Lower leg skin (tissue), 4 donors: ENCODE measurements at regions not wholly inside any gene's neighbourhood (a gene's known extent, or its start where the extent isn't known, plus 50 kb on each side); places are given as distances from the start of the nearest gene placed in this dataset.

Source experiments
- DNase-seq, 2 donors: peaks; one replicate each; pipeline ENCODE4 v3.0.0-alpha.2; 2019; ENCODE audit warnings: low spot score in 2 of 2
- H3K4me3 ChIP-seq: fragments of 200-600 bp; sonication (generic); 2 replicates; pipeline ENCODE4 v1.5.1; 2017; ENCODE audit warnings: mild to moderate bottlenecking, low read depth; ENCODE audit not compliant: poor library complexity, severe bottlenecking
- POLR2A ChIP-seq, 2 donors: fragments of 450-650 bp; IDR thresholded peaks; one replicate each; pipeline ENCODE4 v1.6.1; 2016 to 2017; ENCODE audit warnings: antibody characterized with exemption in 2 of 2, mild to moderate bottlenecking in 1 of 2, moderate library complexity in 1 of 2
- WGBS, 2 donors: methylation state at CpG; one replicate each; pipeline ENCODE4 v1.1.5; 2018; 5-methylcytosine and 5-hydroxymethylcytosine counted together
- intact Hi-C: fragments of 100-400 bp; cut with DNase I; formaldehyde crosslinking; loops from one replicate; pipeline ENCODE4 v1.15.0; 2023; ENCODE audit warnings: low total_unique reads
- TF ChIP-seq, protein P1 (sequence below), 3 donors: fragments of 450-650 bp; IDR thresholded peaks; one replicate each; pipeline ENCODE4 v1.5.1; 2016; ENCODE audit warnings: antibody characterized with exemption in 3 of 3, mild to moderate bottlenecking in 3 of 3, moderate library complexity in 2 of 3

DNA sequence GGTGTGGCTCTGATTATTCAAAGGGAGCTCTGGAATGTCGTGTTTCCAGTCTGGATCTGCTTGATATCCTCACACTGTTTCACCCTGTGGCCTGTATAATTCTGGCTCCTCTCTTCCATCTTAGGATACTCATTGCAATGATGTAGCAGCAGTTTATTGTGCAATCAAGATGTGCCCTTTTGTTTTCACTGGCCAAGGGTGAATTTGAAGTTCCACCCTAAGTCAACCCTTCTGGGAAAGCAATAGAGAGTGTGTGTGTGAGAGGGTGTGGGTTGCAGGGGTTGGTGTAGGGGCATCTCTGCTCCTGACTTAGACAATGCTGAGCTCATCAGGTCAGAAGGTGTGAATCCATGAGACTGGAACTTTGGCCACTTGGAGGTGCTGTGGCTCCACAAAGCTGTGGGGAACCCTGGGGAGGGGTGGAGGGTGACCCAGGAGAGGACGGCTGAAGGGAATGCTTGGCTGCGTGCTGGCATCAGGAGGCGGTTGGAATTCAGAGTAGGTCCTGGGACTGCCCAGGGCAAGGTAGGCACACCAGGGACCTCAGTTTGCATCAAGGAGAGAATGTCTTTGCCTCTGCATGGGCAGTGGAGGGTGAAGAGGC lies 118.0 kb upstream of the PRSS58 start:
- intact Hi-C loops: no loop called here
- peak in 1 of 2 donors; percentile 74 for DNase-seq
- 31 to 34% methylated on average over 4 of the region's 4 CpGs for WGBS, 2 donors
- no peak overlapping the region for H3K4me3 ChIP-seq
- no peak for TF ChIP-seq POLR2A (IDR thresholded peaks at IDR 0.05)
- TF ChIP-seq, protein P1, sequence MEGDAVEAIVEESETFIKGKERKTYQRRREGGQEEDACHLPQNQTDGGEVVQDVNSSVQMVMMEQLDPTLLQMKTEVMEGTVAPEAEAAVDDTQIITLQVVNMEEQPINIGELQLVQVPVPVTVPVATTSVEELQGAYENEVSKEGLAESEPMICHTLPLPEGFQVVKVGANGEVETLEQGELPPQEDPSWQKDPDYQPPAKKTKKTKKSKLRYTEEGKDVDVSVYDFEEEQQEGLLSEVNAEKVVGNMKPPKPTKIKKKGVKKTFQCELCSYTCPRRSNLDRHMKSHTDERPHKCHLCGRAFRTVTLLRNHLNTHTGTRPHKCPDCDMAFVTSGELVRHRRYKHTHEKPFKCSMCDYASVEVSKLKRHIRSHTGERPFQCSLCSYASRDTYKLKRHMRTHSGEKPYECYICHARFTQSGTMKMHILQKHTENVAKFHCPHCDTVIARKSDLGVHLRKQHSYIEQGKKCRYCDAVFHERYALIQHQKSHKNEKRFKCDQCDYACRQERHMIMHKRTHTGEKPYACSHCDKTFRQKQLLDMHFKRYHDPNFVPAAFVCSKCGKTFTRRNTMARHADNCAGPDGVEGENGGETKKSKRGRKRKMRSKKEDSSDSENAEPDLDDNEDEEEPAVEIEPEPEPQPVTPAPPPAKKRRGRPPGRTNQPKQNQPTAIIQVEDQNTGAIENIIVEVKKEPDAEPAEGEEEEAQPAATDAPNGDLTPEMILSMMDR (IDR thresholded peaks at IDR 0.05): no peak

GRCh38 chr7:142372727-142373126 lies 114.9 kb upstream of the PRSS58 start:
- WGBS, 2 donors: 57 to 79% methylated on average over 3 of the region's 3 CpGs
- H3K4me3 ChIP-seq: no peak overlapping the region
- intact Hi-C loops: no loop called here
- TF ChIP-seq, protein P1 (IDR thresholded peaks at IDR 0.05): no peak
- no peak for TF ChIP-seq POLR2A (IDR thresholded peaks at IDR 0.05)
- no peak for DNase-seq

- no peak overlapping the region for H3K4me3 ChIP-seq
- TF ChIP-seq, protein P1 (IDR thresholded peaks at IDR 0.05): no peak
- TF ChIP-seq POLR2A (IDR thresholded peaks at IDR 0.05): no peak
- intact Hi-C loops: no loop called here
- 81 to 83% methylated on average over 4 of the region's 4 CpGs for WGBS, 2 donors
- DNase-seq: no peak
Observed at GRCh38 chr7:142371586-142372377, 113.9 kb upstream of the PRSS58 start.

GRCh38 chr7:142365410-142365842 lies 107.6 kb upstream of the PRSS58 start:
- intact Hi-C loops: no loop called here
- WGBS, 2 donors: 73 to 75% methylated on average over 2 of the region's 2 CpGs
- H3K4me3 ChIP-seq: no peak overlapping the region
- TF ChIP-seq POLR2A (IDR thresholded peaks at IDR 0.05): no peak
- TF ChIP-seq, protein P1 (IDR thresholded peaks at IDR 0.05): no peak
- DNase-seq: no peak

GRCh38 chr7:142364551-142364950 lies 106.7 kb upstream of the PRSS58 start:
- WGBS, 2 donors: 31 to 34% methylated on average over 1 of the region's 1 CpG
- TF ChIP-seq, protein P1 (IDR thresholded peaks at IDR 0.05): no peak
- no peak for TF ChIP-seq POLR2A (IDR thresholded peaks at IDR 0.05)
- H3K4me3 ChIP-seq: no peak overlapping the region
- intact Hi-C loops: no loop called here
- no peak for DNase-seq
